Activated CD8-positive, alpha-beta memory T cell treated with anti-CD3 and anti-CD28 coated beads, Interleukin-2, amount 50 U/mL, for 48 hours (primary cell): ENCODE measurements at regions not wholly inside any gene's neighbourhood (a gene's known extent, or its start where the extent isn't known, plus 50 kb on each side); places are given as distances from the start of the nearest gene placed in this dataset.
"Not testable (repeated sequence)": the region's sequence is repeated elsewhere in the genome, so short reads cannot be mapped to it uniquely, and the experiment has no call there.

Experiments used
- DNase-seq: peaks from one replicate; pipeline ENCODE4 v3.0.0-alpha.2; 2020

GRCh38 chr14:44453433-44454171, 53.5 kb downstream of the FSCB start:
- DNase-seq, result no peak

DNA sequence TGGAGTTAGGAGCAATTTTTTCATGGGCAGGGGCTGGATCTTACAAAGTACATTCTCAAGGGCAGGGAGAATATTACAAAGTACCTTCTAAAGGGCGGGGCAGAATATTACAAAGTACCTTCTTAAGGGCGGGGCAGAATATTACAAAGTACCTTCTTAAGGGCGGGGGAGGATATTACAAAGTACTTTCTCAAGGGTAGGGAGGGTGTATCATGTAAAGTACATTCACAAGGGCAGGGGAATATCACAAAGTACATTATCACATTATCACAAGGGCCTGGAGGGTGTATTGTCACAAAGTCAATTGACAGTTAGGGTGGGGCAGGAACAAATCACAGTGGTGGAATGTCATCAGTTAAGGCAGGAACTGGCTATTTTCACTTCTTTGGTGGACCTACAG, 56.9 kb downstream of the FSCB start:
- not testable (repeated sequence) for DNase-seq

DNA sequence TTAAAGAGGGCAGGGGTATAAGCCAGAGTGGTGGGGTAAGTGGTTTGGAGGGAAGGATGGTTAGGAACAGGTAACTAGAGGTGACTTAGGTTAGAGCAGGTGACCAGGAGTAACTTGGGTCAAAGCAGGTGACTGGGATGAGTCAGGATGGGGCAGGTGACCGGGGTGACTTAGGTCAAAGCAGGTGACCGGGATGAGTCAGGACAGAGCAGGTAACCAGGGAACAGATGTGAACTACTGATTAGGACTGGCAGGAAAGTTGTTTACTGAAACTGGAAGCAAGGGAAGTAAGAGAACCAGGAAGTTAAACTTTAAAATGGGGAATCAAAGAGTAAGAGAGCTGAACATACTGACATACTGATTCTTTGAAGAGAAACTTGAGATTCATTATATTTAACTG, 57.4 kb downstream of the FSCB start:
- DNase-seq, result no peak

DNA sequence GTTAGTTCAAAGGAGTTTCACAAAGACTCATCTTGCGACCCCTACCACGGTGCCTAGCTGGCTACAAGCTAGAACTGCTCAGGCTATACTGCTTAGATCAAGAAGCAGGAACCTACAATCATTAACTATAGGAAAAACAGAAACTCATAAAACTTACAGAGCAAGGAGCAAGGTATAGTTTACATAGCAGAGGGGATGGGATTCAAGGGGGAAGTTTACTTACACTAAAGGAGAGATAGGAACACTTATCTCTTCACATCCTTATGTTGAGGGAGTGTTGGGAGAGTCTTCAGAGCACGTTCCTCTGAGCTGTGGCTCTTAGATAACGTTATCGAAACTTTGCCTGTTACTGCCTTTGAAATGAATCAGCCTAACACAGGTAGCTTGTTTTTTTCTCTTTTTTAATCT, 58.1 kb downstream of the FSCB start:
- no peak for DNase-seq

GRCh38 chr14:44446965-44447364, 60.1 kb downstream of the FSCB start:
- no peak for DNase-seq

DNA sequence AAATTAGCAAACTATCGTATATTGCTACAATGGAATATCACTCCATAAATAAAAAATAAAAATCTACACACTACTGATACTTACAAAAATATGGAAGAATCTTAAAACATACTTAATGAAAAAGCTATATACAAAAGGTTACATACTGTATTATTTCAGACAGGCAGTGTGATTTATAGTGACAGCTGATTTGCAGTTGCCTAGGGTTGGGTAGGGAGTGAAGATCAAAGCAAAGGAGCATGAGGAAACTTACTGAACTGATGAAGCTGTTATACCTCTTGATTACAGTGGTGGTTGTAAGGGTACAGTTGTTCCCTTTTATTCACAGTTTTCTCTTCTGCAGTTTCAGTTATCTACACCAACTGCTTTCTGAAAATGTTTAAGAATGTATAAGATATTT, 62.6 kb downstream of the FSCB start:
- DNase-seq, result no peak

- no peak for DNase-seq
These were observed 68.1 kb downstream of the FSCB start for GRCh38 chr14:44438936-44439335.

GRCh38 chr14:44438221-44438620, 68.9 kb downstream of the FSCB start:
- no peak for DNase-seq

GRCh38 chr14:44436458-44436857, 70.6 kb downstream of the FSCB start:
- DNase-seq, result no peak

DNA sequence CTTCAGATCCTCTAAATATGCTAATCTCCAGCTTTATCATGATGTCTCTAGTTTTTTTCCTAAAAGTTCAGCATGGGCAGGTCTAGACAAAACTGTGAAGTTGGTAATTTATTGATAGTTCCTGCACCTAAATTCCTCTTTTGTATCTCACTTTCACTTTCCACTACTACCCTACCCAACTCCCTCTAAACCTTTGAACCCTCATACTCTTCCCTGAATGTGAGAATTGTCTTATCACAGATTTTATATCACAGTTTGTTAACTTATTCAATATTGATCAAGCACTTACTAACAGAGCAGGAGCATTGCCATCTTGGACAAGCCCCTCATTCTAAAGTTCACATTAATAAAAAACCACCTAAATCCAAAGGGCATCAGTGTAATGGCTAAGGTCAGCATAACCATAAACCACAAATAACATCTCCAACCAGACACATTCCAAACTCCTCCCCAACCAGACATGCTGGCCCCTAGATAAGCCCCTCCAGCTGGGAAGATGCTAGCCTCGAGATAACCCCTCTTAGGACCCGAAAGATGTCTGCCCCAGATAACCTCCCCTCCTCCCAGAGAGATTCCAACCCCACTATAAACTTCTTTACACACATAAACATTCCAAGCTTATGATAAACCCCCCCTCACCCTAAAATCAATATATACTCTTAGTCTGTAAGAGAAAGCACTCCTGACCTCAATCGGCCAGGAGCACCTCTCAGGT, 78.7 kb downstream of the FSCB start:
- no peak for DNase-seq

- DNase-seq, result no peak
These were observed 84.4 kb downstream of the FSCB start for GRCh38 chr14:44422699-44423098.

DNA sequence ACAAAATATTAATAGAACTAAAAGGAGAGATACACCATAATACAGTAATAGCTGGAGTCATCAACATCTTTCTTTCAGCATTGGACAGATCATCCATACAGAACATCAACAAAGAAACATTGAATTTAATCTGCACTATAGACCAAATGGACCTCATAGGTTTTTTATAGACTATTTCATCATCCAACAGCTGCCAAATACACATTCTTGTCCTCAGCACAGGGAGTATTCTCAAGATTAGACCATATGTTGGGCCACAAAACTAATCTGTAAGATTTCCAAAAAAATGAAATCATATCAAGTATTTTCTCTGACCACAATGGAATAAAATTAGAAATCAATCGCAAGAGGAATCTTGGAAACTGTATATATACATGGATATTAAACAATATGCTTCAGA, 86.9 kb downstream of the FSCB start:
- no peak for DNase-seq

DNA sequence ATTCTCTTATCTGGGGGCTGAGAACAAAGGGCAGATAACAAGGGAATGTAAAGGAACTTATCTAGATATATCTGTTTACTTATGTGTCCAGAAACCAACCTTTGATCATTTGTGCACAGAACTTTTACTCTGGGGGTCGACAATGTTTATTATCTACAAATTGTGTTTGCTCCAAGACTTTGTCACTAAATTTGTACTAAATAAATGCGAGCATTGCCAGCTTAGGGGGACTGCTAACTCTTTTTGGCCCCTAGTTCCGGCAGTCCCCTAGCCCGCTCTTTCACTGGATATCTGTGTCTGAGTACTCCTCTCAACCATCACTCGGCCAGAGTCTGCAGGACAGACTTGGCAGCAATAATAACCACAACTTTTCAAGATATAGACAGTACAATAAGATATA, 88.2 kb downstream of the FSCB start:
- no peak for DNase-seq

DNA sequence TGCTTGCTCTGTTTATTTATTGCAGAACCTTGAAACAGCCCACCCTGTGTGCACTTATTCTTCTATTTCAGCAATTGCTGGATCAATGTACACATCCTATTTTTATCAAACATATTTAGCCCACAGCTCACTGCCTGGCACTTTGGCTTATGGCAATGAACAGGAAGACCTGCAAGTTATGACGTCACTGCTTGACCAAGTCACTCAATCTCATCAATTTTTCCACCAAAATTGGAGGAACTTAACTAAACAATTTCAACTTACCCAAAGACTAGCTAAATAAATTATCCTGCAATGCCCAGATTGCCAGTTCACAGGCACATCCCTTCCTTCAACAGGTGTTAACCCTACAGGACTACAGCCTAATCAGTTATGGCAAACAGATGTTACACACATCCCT, 89.3 kb downstream of the FSCB start:
- DNase-seq, result no peak

DNA sequence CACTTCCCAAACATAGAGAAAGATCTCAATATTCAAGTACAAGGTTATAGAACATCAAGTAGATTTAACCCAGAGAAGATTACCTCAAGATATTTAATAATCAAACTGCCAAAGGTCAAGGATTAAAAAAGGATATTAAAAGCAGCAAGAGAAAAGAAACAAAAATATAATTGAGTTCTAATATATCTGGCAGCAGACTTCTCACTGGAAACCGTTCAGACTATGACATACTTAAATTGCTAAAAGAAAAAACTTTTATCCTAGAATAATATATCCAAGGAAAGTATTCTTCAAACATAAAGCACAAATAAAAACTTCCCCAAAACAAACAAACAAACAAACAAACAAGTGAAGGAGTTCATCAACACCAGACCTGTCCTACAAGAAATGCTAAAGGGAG, 92.4 kb downstream of the FSCB start:
- DNase-seq, result no peak

DNA sequence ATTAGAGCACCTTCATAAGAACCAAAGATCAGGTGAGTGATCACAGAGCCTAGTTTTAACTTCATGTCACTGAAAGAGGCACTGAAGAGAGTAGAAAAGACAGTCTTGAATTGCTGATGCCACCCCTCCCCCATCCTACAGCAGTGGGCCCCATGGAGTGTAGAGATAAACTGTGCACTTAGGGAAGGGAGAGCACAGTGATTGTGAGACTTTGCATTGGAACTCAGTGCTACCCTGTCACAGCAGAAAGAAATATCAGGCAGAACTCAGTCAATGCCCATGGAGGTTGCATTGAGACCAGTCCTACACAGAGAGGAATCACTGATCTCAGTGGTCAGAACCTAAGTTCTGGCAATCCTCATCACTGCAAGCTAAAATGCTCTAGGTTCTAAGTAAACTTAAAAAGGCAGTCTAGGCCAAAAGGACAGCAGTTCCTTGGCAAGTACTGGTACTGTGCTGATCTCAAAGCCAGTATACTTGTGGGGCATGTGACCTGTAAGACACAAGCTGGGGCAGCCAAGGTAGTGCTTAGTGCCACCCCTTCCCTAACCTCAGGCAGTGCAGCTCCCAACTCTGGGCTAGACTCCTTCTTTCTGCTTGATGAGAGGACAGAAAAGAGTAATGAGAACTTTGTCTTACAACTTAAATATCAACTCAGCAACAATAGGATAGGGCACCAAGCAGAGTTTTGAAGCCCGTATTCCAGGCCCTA, 94.1 kb downstream of the FSCB start:
- no peak for DNase-seq

DNA sequence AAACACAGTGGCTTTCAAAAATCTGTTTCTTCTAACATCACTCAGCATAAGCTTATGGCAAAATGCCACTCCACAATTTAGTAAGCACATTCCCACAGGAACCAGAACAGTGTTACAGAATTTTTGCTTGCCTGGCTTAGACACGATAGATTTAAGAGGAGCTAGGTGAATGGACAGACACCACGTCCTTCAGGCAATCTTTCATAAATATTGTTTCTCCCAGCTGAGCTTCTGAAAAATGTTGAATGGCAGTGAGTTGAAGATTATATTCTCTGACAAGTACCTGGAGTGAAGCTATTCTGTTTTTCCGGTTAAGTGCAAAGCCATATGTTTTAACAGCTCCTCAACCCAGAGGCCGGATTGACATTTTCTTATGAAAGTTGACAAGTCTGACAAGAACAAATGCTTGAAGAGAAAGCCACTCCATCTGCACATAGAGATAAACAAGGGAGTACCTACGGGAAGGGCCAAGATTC, 102.0 kb downstream of the FSCB start:
- no peak for DNase-seq

DNA sequence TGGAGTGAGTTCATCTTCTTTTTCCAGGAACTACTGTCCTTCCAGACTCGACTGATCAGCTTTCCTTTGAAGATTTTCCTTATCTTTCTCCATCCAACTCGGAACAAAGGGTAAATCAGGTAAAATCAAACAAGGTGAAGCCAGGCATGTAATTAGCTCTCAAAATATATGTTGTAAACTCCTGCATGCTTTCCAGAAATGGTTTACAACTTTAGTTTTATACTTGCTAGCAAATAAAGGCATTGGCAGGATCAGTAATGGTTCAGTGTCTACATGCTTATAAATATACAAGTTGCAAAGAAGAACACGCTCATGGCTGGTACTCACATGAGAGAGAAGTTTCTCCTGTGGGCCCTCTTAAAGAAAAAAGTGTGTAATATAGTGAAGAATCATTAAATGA, 102.5 kb downstream of the FSCB start:
- no peak for DNase-seq

GRCh38 chr14:44404036-44404435, 103.0 kb downstream of the FSCB start:
- no peak for DNase-seq

GRCh38 chr14:44403193-44403592, 103.9 kb downstream of the FSCB start:
- no peak for DNase-seq

DNA sequence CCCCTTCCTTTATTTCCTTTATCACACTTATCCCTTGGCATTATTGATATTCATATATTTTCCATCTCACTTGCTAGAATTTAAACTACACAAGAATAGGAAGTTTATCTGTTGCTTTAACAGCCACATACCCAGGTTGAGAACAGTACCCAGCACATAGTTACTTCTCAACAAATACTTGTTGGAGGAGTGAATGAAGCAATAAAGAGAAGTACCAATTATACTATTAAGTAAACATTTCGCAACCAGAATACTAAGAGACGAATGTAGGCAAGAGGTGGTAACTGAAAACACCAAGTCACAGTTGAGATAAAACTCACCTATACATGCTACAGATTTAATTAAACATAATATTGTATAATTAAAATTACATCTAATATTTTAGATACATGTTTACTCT, 110.9 kb downstream of the FSCB start:
- no peak for DNase-seq

GRCh38 chr14:44392984-44393383, 114.1 kb downstream of the FSCB start:
- DNase-seq, result no peak

DNA sequence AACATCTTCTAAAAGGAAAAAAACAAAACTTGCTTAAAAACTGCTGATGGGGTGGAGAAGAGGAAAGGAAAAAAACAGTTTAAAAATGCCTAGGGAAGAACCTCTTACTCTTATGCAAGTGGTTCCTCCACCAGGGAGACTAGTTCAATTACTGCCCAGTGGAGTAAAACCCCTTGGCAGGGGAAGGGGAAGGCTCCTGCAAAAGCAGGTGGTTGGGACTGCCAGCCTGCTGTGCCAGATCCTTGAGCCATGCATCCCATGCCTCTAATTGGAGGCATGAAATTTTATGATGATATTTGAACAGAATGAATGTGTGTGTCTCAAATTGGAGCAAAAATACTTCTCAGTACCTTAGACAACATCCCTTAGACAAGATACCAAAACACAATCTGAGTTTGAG, 118.8 kb downstream of the FSCB start:
- no peak for DNase-seq

- DNase-seq, result no peak
These were observed 121.2 kb downstream of the FSCB start for GRCh38 chr14:44385906-44386305.
